ENCODE measurements at regions not wholly inside any gene's neighbourhood (a gene's known extent, or its start where the extent isn't known, plus 50 kb on each side); places are given as distances from the start of the nearest gene placed in this dataset.

- no peak for TF ChIP-seq CTCF (conservative IDR thresholded peaks at IDR 0.05)
- no peaks in the 10 kb centered on the region; a peak in 1 of 5 replicates for H3K9me3 Mint-ChIP-seq
- Histone ChIP-seq H2BK20ac (ENCODE audit: low read depth, low read length, poor library complexity, severe bottlenecking) (no peak overlapping the region), H3K14ac (ENCODE audit: insufficient read depth, low read length) (no peak overlapping the region), H2BK120ac (ENCODE audit: low read depth, low read length, poor library complexity, severe bottlenecking) (no peak overlapping the region), H3T11ph (ENCODE audit: low read length) (no peak overlapping the region), H4K5ac (ENCODE audit: insufficient read length, low read depth, low read length) (no peak overlapping the region), H4K91ac (ENCODE audit: insufficient read length, low read depth, low read length) (no peak overlapping the region), H3K4me2 (ENCODE audit: insufficient read depth, insufficient read length, low read length) (no peak overlapping the region), H3K4ac (ENCODE audit: low read depth, low read length) (no peak overlapping the region), H3K23ac (ENCODE audit: insufficient read length, low read depth, low read length) (no peak overlapping the region), H3K9me3 (ENCODE audit: control insufficient read depth, low read depth, low read length) (no peaks in the 10 kb centered on the region), H2BK12ac (ENCODE audit: insufficient read length, low read depth, low read length) (no peak overlapping the region), H4K8ac (replicated peaks; ENCODE audit: insufficient read length, low read depth, low read length) (no peak overlapping the region), H3K27me3 (ENCODE audit: insufficient read depth, low read length) (no peaks in the 10 kb centered on the region), H2AFZ (ENCODE audit: low read length) (peak overlapping the region; percentile 22), H3K79me2 (ENCODE audit: insufficient read depth, low read length) (no peaks in the 10 kb centered on the region), H3K27ac (ENCODE audit: insufficient read length, low read depth, low read length) (no peak overlapping the region), H4K20me1 (ENCODE audit: control insufficient read depth, insufficient read depth, insufficient read length) (no peaks in the 10 kb centered on the region), H3K9ac (ENCODE audit: extremely low read depth, insufficient read length, low read length) (no peak overlapping the region), H3K23me2 (ENCODE audit: insufficient read length, low read depth, low read length, poor library complexity, severe bottlenecking) (no peaks in the 10 kb centered on the region), H2BK15ac (ENCODE audit: low read depth, low read length) (no peak overlapping the region), H3K4me1 (ENCODE audit: insufficient read depth, low read length) (peaks cover 2% of the 10 kb centered on the region; the same call in 1 of the 2 replicates), H2BK5ac (ENCODE audit: insufficient read length, low read length) (no peak overlapping the region), H3K18ac (ENCODE audit: insufficient read length, low read depth, low read length) (no peak overlapping the region), H3K56ac (ENCODE audit: insufficient read length, low read depth, low read length) (no peak overlapping the region), H2AK5ac (ENCODE audit: insufficient read length, low read length) (no peak overlapping the region), H3K79me1 (ENCODE audit: insufficient read depth, low read depth, low read length, poor library complexity, severe bottlenecking) (no peaks in the 10 kb centered on the region)
- H3K27ac Mint-ChIP-seq = no peak overlapping the region
- peaks cover 4 to 7% of the 10 kb centered on the region in 2 experiments; a peak in 3 of 4 replicates for H3K4me1 Mint-ChIP-seq
- H3K4me3 Mint-ChIP-seq = no peak overlapping the region
- no peaks in the 10 kb centered on the region for H3K36me3 Mint-ChIP-seq (ENCODE audit: insufficient read depth in 1 of 3, low read depth in 3 of 3)
- DNase-seq = no peak
- WGBS (ENCODE audit: extremely low coverage, insufficient read length, low lambda C conversion rate) = no CpG with 5 or more reads among the region's 2 CpGs
- H3K27me3 Mint-ChIP-seq (ENCODE audit: low read depth) = no peaks in the 10 kb centered on the region
Measured at GRCh38 chr16:64131423-64131822, 990.4 kb downstream of the CDH11 start.

Data from H9 (cell line).